Spleen (tissue), 3 donors: ENCODE measurements at regions not wholly inside any gene's neighbourhood (a gene's known extent, or its start where the extent isn't known, plus 50 kb on each side); places are given as distances from the start of the nearest gene placed in this dataset.

Experiments
- POLR2A ChIP-seq, 3 donors: fragments of 450-650 bp; IDR thresholded peaks; one replicate each; pipeline ENCODE4 v1.5.1; 2017; ENCODE audit warnings: antibody characterized with exemption in 3 of 3, mild to moderate bottlenecking in 1 of 3
- POLR2AphosphoS5 ChIP-seq, 3 donors: sonication (generic); formaldehyde crosslinking; IDR thresholded peaks; one replicate each; pipeline ENCODE4 v1.5.1; 2017; ENCODE audit warnings: antibody characterized with exemption in 3 of 3

DNA sequence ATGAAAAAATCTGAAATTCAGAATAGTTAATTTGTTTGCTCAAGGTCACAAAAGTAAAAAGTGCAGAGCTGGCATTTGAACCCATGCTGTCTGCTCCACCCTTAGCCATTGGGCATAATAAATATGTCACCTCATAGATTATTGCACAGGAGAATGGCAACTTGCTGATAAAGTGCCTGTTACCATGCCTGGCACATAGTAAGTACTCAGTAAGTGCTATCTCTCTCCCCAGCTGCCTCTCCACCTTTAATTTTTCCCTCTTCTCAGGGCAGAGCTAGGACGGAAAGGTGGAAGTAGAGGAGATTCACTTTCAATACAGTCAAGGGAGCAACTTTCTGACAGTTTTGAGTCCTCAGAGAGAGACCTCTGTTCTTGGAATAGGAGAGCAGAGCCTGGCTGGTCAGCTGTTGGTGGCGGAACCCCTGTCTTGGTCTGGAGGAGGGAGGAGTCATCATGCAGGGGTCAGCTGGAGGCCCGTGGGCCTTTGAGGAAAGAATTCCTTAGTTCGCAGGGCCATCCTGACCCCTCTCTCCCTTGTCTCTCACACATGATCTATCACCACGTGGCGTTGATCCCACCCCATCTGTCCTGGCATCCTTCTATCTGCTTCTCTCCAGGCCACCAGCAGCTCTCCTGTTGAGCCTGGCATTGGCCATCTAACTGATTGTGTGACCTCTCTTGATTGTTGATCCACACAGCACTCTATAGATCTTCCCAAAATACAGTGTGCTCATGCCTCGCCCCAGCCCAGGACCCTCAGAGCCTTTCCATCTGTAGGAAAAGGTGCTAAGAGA is 149.3 kb downstream of the RPLP1 start:
- no peak for TF ChIP-seq POLR2A (IDR thresholded peaks at IDR 0.05)
- no peak for TF ChIP-seq POLR2AphosphoS5 (IDR thresholded peaks at IDR 0.05)
